GM12878 (cell line): ENCODE measurements at regions not wholly inside any gene's neighbourhood (a gene's known extent, or its start where the extent isn't known, plus 50 kb on each side); places are given as distances from the start of the nearest gene placed in this dataset.

Experiments used
- ATAC-seq: fragments of 200-7000 bp; cut with Tn5 transposase; 3 replicates; pipeline ENCODE4 v1.9.1; 2020; ENCODE audit warnings: mild to moderate bottlenecking, moderate library complexity
- BruUV-seq: library from RNA; stranded (reverse); fragments of 400-500 nt; replicated peaks from 2 replicates; lab custom pipeline; 2021; lab: Mats Ljungman, UMichigan
- CTCF ChIA-PET: fragments of 300-600 bp; sonication (Branson Sonifier 250); formaldehyde crosslinking; extraction: SDS; loops from one replicate; lab custom pipeline; 2021; ENCODE audit warnings: inconsistent platforms; lab: Yijun Ruan, JAX
- POLR2A ChIA-PET: fragments of 350-600 bp; formaldehyde crosslinking; extraction: SDS; loops from one replicate; lab custom pipeline; 2021; ENCODE audit warnings: inconsistent platforms; lab: Charles Lee
- RAD21 ChIA-PET: fragments of 300-600 bp; sonication (Branson Sonifier 250); formaldehyde crosslinking; loops from one replicate; lab custom pipeline; 2023; ENCODE audit warnings: antibody characterized with exemption; ENCODE audit not compliant: unreplicated experiment; lab: Charles Lee
- SMC1A ChIA-PET: fragments of 300-600 bp; sonication (Branson Sonifier 250); formaldehyde crosslinking; loops from one replicate; lab custom pipeline; 2023; ENCODE audit not compliant: unreplicated experiment, uncharacterized antibody; lab: Charles Lee
- DNase-seq: peaks from one replicate; pipeline ENCODE4 v3.0.0-alpha.2; 2011; ENCODE audit warnings: low read depth, low spot score
- FAIRE-seq: peaks from 3 replicates; lab custom pipeline; 2011; peaks lifted over from hg19 to GRCh38; lab: Jason Lieb, UNC
- H2AFZ ChIP-seq: 2 replicates; pipeline ENCODE4 v1.6.0; 2011; ENCODE audit warnings: low read depth, low read length, control low read depth; ENCODE audit not compliant: control insufficient read depth
- H3K27ac ChIP-seq: 2 replicates; pipeline ENCODE4 v1.5.1; 2011; ENCODE audit warnings: control low read depth; ENCODE audit not compliant: control insufficient read depth, insufficient read depth
- H3K27me3 ChIP-seq, 2 experiments: replicated peaks in 1 of 2; 2 replicates each; pipeline versions ENCODE4 v1.6.0 to v1.6.1; 2011; ENCODE audit warnings: low read length in 1 of 2; ENCODE audit not compliant: control insufficient read depth in 2 of 2, insufficient read depth in 2 of 2
- H3K36me3 ChIP-seq, 2 experiments: 2 replicates each; pipeline ENCODE4 v1.5.1; 2011; ENCODE audit warnings: low read length in 1 of 2; ENCODE audit not compliant: control insufficient read depth in 2 of 2, insufficient read depth in 2 of 2
- H3K4me1 ChIP-seq: 2 replicates; pipeline ENCODE4 v1.6.1; 2011; ENCODE audit warnings: mild to moderate bottlenecking, low read length, moderate library complexity, mixed read lengths; ENCODE audit not compliant: control insufficient read depth, insufficient read depth
- H3K4me2 ChIP-seq: 2 replicates; pipeline ENCODE4 v1.6.0; 2011; ENCODE audit warnings: control low read depth; ENCODE audit not compliant: control insufficient read depth, insufficient read depth
- H3K4me3 ChIP-seq: fragments of 200-600 bp; sonication (generic); 2 replicates; pipeline ENCODE4 v1.5.1; 2016
- H3K79me2 ChIP-seq: 2 replicates; pipeline ENCODE4 v1.6.0; 2011; ENCODE audit warnings: low read length; ENCODE audit not compliant: control insufficient read depth, insufficient read depth
- H3K9ac ChIP-seq: 2 replicates; pipeline ENCODE4 v1.8.0; 2011; ENCODE audit warnings: low read length, control low read depth, mixed read lengths; ENCODE audit not compliant: control insufficient read depth, insufficient read depth
- H3K9me3 ChIP-seq: replicated peaks from 3 replicates; pipeline ENCODE4 v1.5.1; 2011; ENCODE audit warnings: mild to moderate bottlenecking, low read length; ENCODE audit not compliant: control insufficient read depth, insufficient read depth
- H4K20me1 ChIP-seq: 2 replicates; pipeline ENCODE4 v1.6.0; 2011; ENCODE audit not compliant: control insufficient read depth, insufficient read depth
- BMI1 ChIP-seq: fragments of 450-650 bp; IDR thresholded peaks from 2 replicates; pipeline ENCODE4 v1.6.1; 2016; ENCODE audit warnings: mild to moderate bottlenecking, moderate library complexity, borderline replicate concordance
- CHD1 ChIP-seq: IDR thresholded peaks from 2 replicates; pipeline ENCODE4 v1.6.1; 2012; ENCODE audit warnings: low read depth, low read length, improper control_type of control experiment
- CHD2 ChIP-seq: IDR thresholded peaks from 2 replicates; pipeline ENCODE4 v1.6.1; 2011; ENCODE audit warnings: low read depth, low read length, improper control_type of control experiment, borderline replicate concordance
- EP300 ChIP-seq, 2 experiments: fragments of 150-350 bp in 1 of 2; IDR thresholded peaks; 2 replicates each; pipeline ENCODE4 v1.6.1; 2011 to 2012; ENCODE audit warnings: low read depth in 2 of 2, low read length in 2 of 2, borderline replicate concordance in 1 of 2, improper control_type of control experiment in 1 of 2, inconsistent platforms in 1 of 2; ENCODE audit not compliant: control insufficient read depth in 1 of 2
- ETV6 ChIP-seq, 2 experiments: fragments of 450-650 bp in 1 of 2; IDR thresholded peaks in 1 of 2; conservative IDR thresholded peaks in 1 of 2; 2 replicates each; pipeline ENCODE4 v1.6.1; 2014; ENCODE audit warnings: antibody characterized with exemption in 1 of 2, borderline replicate concordance in 1 of 2, low read depth in 1 of 2, mild to moderate bottlenecking in 1 of 2, moderate library complexity in 1 of 2
- FOXM1 ChIP-seq: IDR thresholded peaks from 2 replicates; pipeline ENCODE4 v1.6.1; 2012; ENCODE audit warnings: low read depth, mild to moderate bottlenecking, inconsistent platforms, low read length, moderate library complexity
- MTA2 ChIP-seq: fragments of 450-650 bp; IDR thresholded peaks from 2 replicates; pipeline ENCODE4 v1.6.1; 2016; ENCODE audit warnings: low read depth, mild to moderate bottlenecking, moderate library complexity
- MXI1 ChIP-seq: fragments of 150-350 bp; IDR thresholded peaks from 2 replicates; pipeline ENCODE4 v1.6.1; 2011; ENCODE audit warnings: low read depth, mild to moderate bottlenecking, inconsistent platforms, low read length, improper control_type of control experiment
- NRF1 ChIP-seq: conservative IDR thresholded peaks from 2 replicates; pipeline ENCODE4 v1.6.1; 2011; ENCODE audit warnings: mild to moderate bottlenecking, low read depth, low read length, improper control_type of control experiment
- PAX5 ChIP-seq: IDR thresholded peaks from 2 replicates; pipeline ENCODE4 v1.6.1; 2011; ENCODE audit warnings: low read depth, low read length, borderline replicate concordance
- TCF12 ChIP-seq: IDR thresholded peaks from 2 replicates; pipeline ENCODE4 v1.6.1; 2011; ENCODE audit warnings: low read depth, mild to moderate bottlenecking, low read length
- ZNF217 ChIP-seq: fragments of 450-650 bp; IDR thresholded peaks from 2 replicates; pipeline ENCODE4 v1.6.1; 2017; ENCODE audit warnings: antibody characterized with exemption, mild to moderate bottlenecking
- WGBS: methylation state at CpG from one replicate; pipeline ENCODE4 v1.1.6; 2016; ENCODE audit warnings: low lambda C conversion rate; ENCODE audit not compliant: insufficient replicate concordance, insufficient coverage; ENCODE audit errors: missing lambda C conversion rate; 5-methylcytosine and 5-hydroxymethylcytosine counted together
- in situ Hi-C: fragments of 300-500 bp; cut with MboI; formaldehyde crosslinking; loops from 9 replicates; pipeline ENCODE4 v1.14.3; 2018; ENCODE audit warnings: mixed read lengths
- intact Hi-C: fragments of 100-400 bp; cut with micrococcal nuclease; formaldehyde crosslinking; loops from one replicate; pipeline ENCODE4 v1.14.2; 2022; ENCODE audit not compliant: unreplicated experiment
- TF ChIP-seq, protein P1 (sequence below): fragments of 450-650 bp; IDR thresholded peaks from 2 replicates; pipeline ENCODE4 v1.6.1; 2018; ENCODE audit warnings: borderline replicate concordance, mild to moderate bottlenecking; ENCODE audit not compliant: partially characterized antibody

DNA sequence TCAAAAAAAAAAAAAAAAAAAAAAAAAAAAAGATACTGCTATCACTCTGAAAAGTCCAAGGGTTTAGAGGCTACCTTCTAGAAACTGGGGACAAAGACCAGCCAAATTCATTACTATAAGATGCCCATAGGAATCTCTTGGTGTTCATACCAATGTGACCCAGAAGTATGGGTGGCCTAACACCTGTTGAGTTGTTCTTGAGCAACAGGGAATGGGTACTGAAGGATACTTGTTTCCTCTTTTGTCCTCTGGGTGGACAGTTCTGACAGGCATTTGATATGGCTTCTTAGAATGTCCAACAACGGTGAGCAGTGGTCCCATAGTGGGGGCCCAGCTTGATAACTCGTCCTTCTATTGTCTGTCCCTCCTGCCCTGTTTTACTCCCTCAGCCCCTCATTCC lies 141.4 kb upstream of the PLEKHM1 start:
- RAD21 ChIA-PET, result no interaction called here
- ATAC-seq, result no peak
- SMC1A ChIA-PET, result no interaction called here
- Histone ChIP-seq H3K9ac (no peak overlapping the region), H3K36me3 (peaks cover 5 to 6% of the 10 kb centered on the region in 2 experiments), H4K20me1 (no peaks in the 10 kb centered on the region), H3K9me3 (no peaks in the 10 kb centered on the region), H3K4me2 (no peak overlapping the region), H3K27me3 (no peaks in the 10 kb centered on the region), H3K4me3 (no peak overlapping the region), H2AFZ (no peak overlapping the region), H3K79me2 (no peaks in the 10 kb centered on the region), H3K27ac (no peak overlapping the region), H3K4me1 (no peaks in the 10 kb centered on the region)
- WGBS, result 59% methylated on average over 2 of the region's 2 CpGs
- no peak for DNase-seq
- in situ Hi-C loops, result no loop called here
- POLR2A ChIA-PET, result interaction anchor here (0.6 kb wide), 1 partner anchor 187 kb away, joined by 4 read pairs; no protein-coding TSS in a partner anchor
- TF ChIP-seq EP300 (IDR thresholded peaks at IDR 0.05; ENCODE audit: borderline replicate concordance in 1 of 2, control insufficient read depth in 1 of 2, low read depth in 2 of 2, low read length in 2 of 2), result no peak
- intact Hi-C loops, result no loop called here
- BruUV-seq, result no TSS peak
- CTCF ChIA-PET, result no interaction called here
- FAIRE-seq, result no peak

DNA sequence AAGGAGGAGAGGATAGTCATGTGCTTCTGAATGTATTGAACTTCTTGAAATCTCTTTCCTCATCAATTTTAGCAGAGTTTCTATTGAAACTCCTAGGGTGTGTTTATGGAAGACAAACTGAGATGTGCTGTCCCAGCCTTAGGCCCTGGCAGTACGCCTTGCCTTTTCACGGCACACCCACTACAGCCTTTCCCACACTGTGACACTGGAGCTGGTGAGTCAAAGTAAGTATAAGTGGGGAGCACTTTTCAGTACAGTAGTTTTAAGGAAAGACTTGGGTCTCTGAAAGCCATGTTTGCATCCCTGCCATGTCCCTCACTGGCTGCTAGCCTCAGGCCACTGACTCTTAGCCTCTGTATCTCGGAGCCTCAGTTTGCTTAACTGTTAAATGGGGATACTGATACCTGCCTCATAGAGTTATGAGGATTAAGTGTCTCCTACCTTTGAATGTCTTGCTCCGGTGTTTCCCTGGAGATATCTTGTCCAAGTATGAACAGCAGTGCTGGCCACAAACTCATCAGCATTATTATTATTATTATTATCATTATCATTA lies 144.7 kb upstream of the CRHR1 start:
- ChIA-PET SMC1A (interaction anchor here (3.6 kb wide), 1 partner anchor 192 kb away, joined by 19 read pairs; no protein-coding TSS in a partner anchor), RAD21 (interaction anchor here (1.2 to 3.6 kb wide), 2 partner anchors 30 to 193 kb away, joined by 3 to 32 read pairs; no protein-coding TSS in a partner anchor), CTCF (interaction anchor here (0.8 to 3.0 kb wide), 9 partner anchors 9 to 308 kb away, joined by 3 to 48 read pairs (median 3); no protein-coding TSS in a partner anchor), POLR2A (no interaction called here)
- H3K4me3 ChIP-seq, result no peak overlapping the region
- 0 out of 2 replicates have a peak, but pooled peaks cover 3% of the 10 kb centered on the region for H4K20me1 ChIP-seq
- in situ Hi-C loops (no loop called here), intact Hi-C loops (no loop called here)
- no TSS peak for BruUV-seq
- ATAC-seq, result no peak
- no peaks in the 10 kb centered on the region for H3K27me3 ChIP-seq
- FAIRE-seq, result no peak
- H3K9ac ChIP-seq, result no peak overlapping the region
- no peak for DNase-seq
- H2AFZ ChIP-seq, result no peak overlapping the region
- no peaks in the 10 kb centered on the region for H3K79me2 ChIP-seq
- H3K27ac ChIP-seq, result no peak overlapping the region
- H3K4me1 ChIP-seq, result no peaks in the 10 kb centered on the region; the same call in 1 of the 2 replicates
- WGBS, result 95% methylated on average over 4 of the region's 4 CpGs
- H3K4me2 ChIP-seq, result no peak overlapping the region
- no peaks in the 10 kb centered on the region for H3K9me3 ChIP-seq
- peaks cover 2 to 3% of the 10 kb centered on the region in 2 experiments; a peak in 3 of 4 replicates for H3K36me3 ChIP-seq
- TF ChIP-seq TCF12 (no peak), MTA2 (no peak), PAX5 (no peak), NRF1 (no peak), BMI1 (no peak), CHD2 (no peak), ZNF217 (no peak), CHD1 (no peak), ETV6 (conservative IDR thresholded peaks at IDR 0.05 in 1 of 2, IDR thresholded peaks at IDR 0.05 in 1 of 2; ENCODE audit: borderline replicate concordance in 1 of 2, low read depth in 1 of 2) (no peak), FOXM1 (no peak), MXI1 (no peak)
- TF ChIP-seq, protein P1, sequence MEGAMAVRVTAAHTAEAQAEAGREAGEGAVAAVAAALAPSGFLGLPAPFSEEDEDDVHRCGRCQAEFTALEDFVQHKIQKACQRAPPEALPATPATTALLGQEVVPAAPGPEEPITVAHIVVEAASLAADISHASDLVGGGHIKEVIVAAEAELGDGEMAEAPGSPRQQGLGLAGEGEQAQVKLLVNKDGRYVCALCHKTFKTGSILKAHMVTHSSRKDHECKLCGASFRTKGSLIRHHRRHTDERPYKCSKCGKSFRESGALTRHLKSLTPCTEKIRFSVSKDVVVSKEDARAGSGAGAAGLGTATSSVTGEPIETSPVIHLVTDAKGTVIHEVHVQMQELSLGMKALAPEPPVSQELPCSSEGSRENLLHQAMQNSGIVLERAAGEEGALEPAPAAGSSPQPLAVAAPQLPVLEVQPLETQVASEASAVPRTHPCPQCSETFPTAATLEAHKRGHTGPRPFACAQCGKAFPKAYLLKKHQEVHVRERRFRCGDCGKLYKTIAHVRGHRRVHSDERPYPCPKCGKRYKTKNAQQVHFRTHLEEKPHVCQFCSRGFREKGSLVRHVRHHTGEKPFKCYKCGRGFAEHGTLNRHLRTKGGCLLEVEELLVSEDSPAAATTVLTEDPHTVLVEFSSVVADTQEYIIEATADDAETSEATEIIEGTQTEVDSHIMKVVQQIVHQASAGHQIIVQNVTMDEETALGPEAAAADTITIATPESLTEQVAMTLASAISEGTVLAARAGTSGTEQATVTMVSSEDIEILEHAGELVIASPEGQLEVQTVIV, result no peak
